Endothelial cell of umbilical vein (primary cell): ENCODE measurements at regions not wholly inside any gene's neighbourhood (a gene's known extent, or its start where the extent isn't known, plus 50 kb on each side); places are given as distances from the start of the nearest gene placed in this dataset.

ENCODE experiments used
- BruUV-seq: library from RNA; stranded (reverse); fragments of 400-500 nt; replicated peaks from 2 replicates; lab custom pipeline; 2021; lab: Mats Ljungman, UMichigan
- CTCF ChIA-PET: fragments of 300-600, 350-600 bp; sonication (Branson Sonifier 250); formaldehyde crosslinking; loops from one replicate; lab custom pipeline; 2021; ENCODE audit warnings: antibody characterized with exemption, inconsistent platforms; lab: Charles Lee
- POLR2A ChIA-PET: fragments of 300-600, 350-600 bp; sonication (Branson Sonifier 250); formaldehyde crosslinking; loops from one replicate; lab custom pipeline; 2021; ENCODE audit warnings: antibody characterized with exemption, inconsistent platforms; lab: Charles Lee
- DNase-seq: peaks from one replicate; pipeline ENCODE4 v3.0.0-alpha.2; 2011; ENCODE audit warnings: low read depth, low spot score
- FAIRE-seq: peaks from 2 replicates; lab custom pipeline; 2011; peaks lifted over from hg19 to GRCh38; lab: Jason Lieb, UNC
- H2AFZ ChIP-seq: 2 replicates; pipeline ENCODE4 v1.6.0; 2012; ENCODE audit warnings: low read depth, low read length, control low read depth, inconsistent platforms
- H3K27ac ChIP-seq: 2 replicates; pipeline ENCODE4 v1.5.1; 2011; ENCODE audit warnings: low read depth, mild to moderate bottlenecking, control low read depth, low read length, moderate library complexity; ENCODE audit not compliant: insufficient read depth
- H3K27me3 ChIP-seq, 2 experiments: 2 replicates each; pipeline versions ENCODE4 v1.6.0 to v1.6.1; 2011; ENCODE audit warnings: low read length in 2 of 2, mixed read lengths in 1 of 2; ENCODE audit not compliant: control insufficient read depth in 2 of 2, insufficient read depth in 2 of 2
- H3K36me3 ChIP-seq, 2 experiments: 2 replicates in 1 of 2; 3 replicates in 1 of 2; pipeline ENCODE4 v1.5.1; 2011; ENCODE audit warnings: low read length in 2 of 2, mild to moderate bottlenecking in 1 of 2, moderate library complexity in 1 of 2; ENCODE audit not compliant: control insufficient read depth in 2 of 2, insufficient read depth in 2 of 2; ENCODE audit errors: extremely low read depth in 1 of 2
- H3K4me1 ChIP-seq: 3 replicates; pipeline ENCODE4 v1.5.1; 2011; ENCODE audit warnings: mild to moderate bottlenecking, low read length; ENCODE audit not compliant: control insufficient read depth, insufficient read depth; ENCODE audit errors: extremely low read depth
- H3K4me2 ChIP-seq: 2 replicates; pipeline ENCODE4 v1.6.1; 2011; ENCODE audit warnings: low read length, control low read depth, mixed read lengths; ENCODE audit not compliant: insufficient read depth
- H3K4me3 ChIP-seq, 3 experiments: fragments of 200-600 bp in 1 of 3; sonication (generic), shearing (Covaris generic) in 1 of 3; replicated peaks in 1 of 3; 2 replicates each; pipeline ENCODE4 v1.5.1; 2011 to 2016; ENCODE audit warnings: control low read depth in 3 of 3, low read length in 3 of 3, mild to moderate bottlenecking in 2 of 3, inconsistent platforms in 1 of 3, low read depth in 1 of 3, moderate library complexity in 1 of 3; ENCODE audit not compliant: insufficient read depth in 1 of 3
- H3K79me2 ChIP-seq: 2 replicates; pipeline ENCODE4 v1.6.0; 2012; ENCODE audit warnings: low read length, inconsistent platforms; ENCODE audit not compliant: control insufficient read depth, insufficient read depth
- H3K9ac ChIP-seq: replicated peaks from 2 replicates; pipeline ENCODE3; 2011; ENCODE audit warnings: low read length, control low read depth; ENCODE audit not compliant: insufficient read depth; ENCODE audit errors: extremely low read depth
- H3K9me1 ChIP-seq: replicated peaks from 3 replicates; pipeline ENCODE4 v1.6.0; 2011; ENCODE audit warnings: mild to moderate bottlenecking, low read length; ENCODE audit not compliant: control insufficient read depth, insufficient read depth; ENCODE audit errors: extremely low read depth
- H3K9me3 ChIP-seq: replicated peaks from 2 replicates; pipeline ENCODE4 v1.5.1; 2012; ENCODE audit warnings: low read length, inconsistent platforms; ENCODE audit not compliant: control insufficient read depth, insufficient read depth
- H4K20me1 ChIP-seq: replicated peaks from 2 replicates; pipeline ENCODE3; 2011; ENCODE audit warnings: mild to moderate bottlenecking, low read length; ENCODE audit not compliant: control insufficient read depth, insufficient read depth; ENCODE audit errors: extremely low read depth
- CTCF ChIP-seq, 2 donors: IDR thresholded peaks; 1 replicate in 1 of 2; 2 replicates in 1 of 2; pipeline ENCODE4 v1.5.1; 2011; ENCODE audit warnings: low read length in 2 of 2, mild to moderate bottlenecking in 2 of 2, moderate library complexity in 2 of 2, control low read depth in 1 of 2, inconsistent platforms in 1 of 2, low read depth in 1 of 2; ENCODE audit not compliant: insufficient read depth in 1 of 2; ENCODE audit errors: extremely low read depth in 1 of 2
- EZH2 ChIP-seq: IDR thresholded peaks from 2 replicates; pipeline ENCODE4 v1.6.1; 2012; ENCODE audit warnings: borderline replicate concordance, low read depth, mild to moderate bottlenecking, moderate library complexity, low read length, inconsistent platforms; ENCODE audit not compliant: severe bottlenecking
- FOS ChIP-seq: IDR thresholded peaks from 2 replicates; pipeline ENCODE4 v1.6.1; 2011; ENCODE audit warnings: mild to moderate bottlenecking, low read length, moderate library complexity, borderline replicate concordance; ENCODE audit not compliant: insufficient read depth
- GATA2 ChIP-seq: IDR thresholded peaks from 2 replicates; pipeline ENCODE4 v1.7.0; 2011; ENCODE audit warnings: low read depth, mild to moderate bottlenecking, moderate library complexity, mixed read lengths, low read length; ENCODE audit not compliant: insufficient read length, insufficient read depth
- JUN ChIP-seq: IDR thresholded peaks from 2 replicates; pipeline ENCODE4 v1.6.1; 2011; ENCODE audit warnings: borderline replicate concordance, low read depth; ENCODE audit not compliant: insufficient read length, insufficient read depth
- MAX ChIP-seq: IDR thresholded peaks from 2 replicates; pipeline ENCODE4 v1.6.1; 2011; ENCODE audit not compliant: insufficient read depth, insufficient read length
- MYC ChIP-seq: IDR thresholded peaks from one replicate; pipeline ENCODE4 v1.6.1; 2011; ENCODE audit warnings: mild to moderate bottlenecking, low read depth, low read length
- POLR2A ChIP-seq: IDR thresholded peaks from 2 replicates; pipeline ENCODE4 v1.6.1; 2012; ENCODE audit warnings: low read depth, mild to moderate bottlenecking, control low read depth, low read length
- POLR2AphosphoS5 ChIP-seq: IDR thresholded peaks from 2 replicates; pipeline ENCODE4 v1.6.1; 2012; ENCODE audit warnings: low read depth, mild to moderate bottlenecking, control low read depth, low read length, moderate library complexity; ENCODE audit not compliant: insufficient read depth
- dilution Hi-C: fragments of 300-500 bp; cut with MboI; formaldehyde crosslinking; loops from one replicate; pipeline ENCODE4 v1.15.0; 2019; ENCODE audit warnings: low sequenced_read_pairs; ENCODE audit not compliant: extremely low pct_ligation_motif_present
- intact Hi-C: fragments of 100-400 bp; cut with micrococcal nuclease; formaldehyde crosslinking; loops from one replicate; pipeline ENCODE4 v1.10.0; 2022

- Histone ChIP-seq H2AFZ (no peak overlapping the region), H3K36me3 (no peaks in the 10 kb centered on the region), H3K79me2 (no peaks in the 10 kb centered on the region), H3K27me3 (peaks cover 0 to under 1% of the 10 kb centered on the region in 2 experiments), H3K27ac (no peak overlapping the region), H3K4me2 (no peak overlapping the region), H4K20me1 (no peaks in the 10 kb centered on the region), H3K9me3 (no peaks in the 10 kb centered on the region), H3K9ac (no peak overlapping the region), H3K4me1 (no peaks in the 10 kb centered on the region), H3K4me3 (no peak overlapping the region), H3K9me1 (no peaks in the 10 kb centered on the region)
- intact Hi-C loops (no loop called here), dilution Hi-C loops (no loop called here)
- ChIA-PET CTCF (no interaction called here), POLR2A (no interaction called here)
- BruUV-seq: no TSS peak
- DNase-seq (no peak), FAIRE-seq (no peak)
- no peak for TF ChIP-seq MAX
- no peak for TF ChIP-seq CTCF (IDR thresholded peaks at IDR 0.05; ENCODE audit: extremely low read depth in 1 of 2, insufficient read depth in 1 of 2, low read depth in 1 of 2, low read length in 2 of 2)
- no peak for TF ChIP-seq MYC
- no peak for TF ChIP-seq EZH2
- no peak for TF ChIP-seq POLR2AphosphoS5
- no peak for TF ChIP-seq JUN
- TF ChIP-seq FOS: no peak
- TF ChIP-seq GATA2: no peak
- TF ChIP-seq POLR2A: no peak
Measured at GRCh38 chrX:39168609-39169008, 367.4 kb downstream of the MID1IP1 start.
